Adrenal gland (tissue), 5 donors: ENCODE measurements at regions not wholly inside any gene's neighbourhood (a gene's known extent, or its start where the extent isn't known, plus 50 kb on each side); places are given as distances from the start of the nearest gene placed in this dataset.

ENCODE experiments used
- POLR2A ChIP-seq, 2 donors: fragments of 450-650 bp; IDR thresholded peaks; one replicate each; pipeline ENCODE4 v1.6.1; 2017; ENCODE audit warnings: antibody characterized with exemption in 2 of 2, mild to moderate bottlenecking in 2 of 2, moderate library complexity in 1 of 2
- TF ChIP-seq, protein P1 (sequence below), 6 experiments: fragments of 450-650 bp in 4 of 6; fragments of 200-600 bp in 2 of 6; sonication (generic) in 1 of 6; IDR thresholded peaks; 1 replicate in 5 of 6; 2 replicates in 1 of 6; pipeline versions ENCODE4 v1.5.1 to v1.8.0; 2016 to 2021; ENCODE audit warnings: antibody characterized with exemption in 6 of 6, mild to moderate bottlenecking in 2 of 6, moderate library complexity in 1 of 6
- donor health status: DM: no; HTN: no; CAD: no.

- TF ChIP-seq, protein P1, sequence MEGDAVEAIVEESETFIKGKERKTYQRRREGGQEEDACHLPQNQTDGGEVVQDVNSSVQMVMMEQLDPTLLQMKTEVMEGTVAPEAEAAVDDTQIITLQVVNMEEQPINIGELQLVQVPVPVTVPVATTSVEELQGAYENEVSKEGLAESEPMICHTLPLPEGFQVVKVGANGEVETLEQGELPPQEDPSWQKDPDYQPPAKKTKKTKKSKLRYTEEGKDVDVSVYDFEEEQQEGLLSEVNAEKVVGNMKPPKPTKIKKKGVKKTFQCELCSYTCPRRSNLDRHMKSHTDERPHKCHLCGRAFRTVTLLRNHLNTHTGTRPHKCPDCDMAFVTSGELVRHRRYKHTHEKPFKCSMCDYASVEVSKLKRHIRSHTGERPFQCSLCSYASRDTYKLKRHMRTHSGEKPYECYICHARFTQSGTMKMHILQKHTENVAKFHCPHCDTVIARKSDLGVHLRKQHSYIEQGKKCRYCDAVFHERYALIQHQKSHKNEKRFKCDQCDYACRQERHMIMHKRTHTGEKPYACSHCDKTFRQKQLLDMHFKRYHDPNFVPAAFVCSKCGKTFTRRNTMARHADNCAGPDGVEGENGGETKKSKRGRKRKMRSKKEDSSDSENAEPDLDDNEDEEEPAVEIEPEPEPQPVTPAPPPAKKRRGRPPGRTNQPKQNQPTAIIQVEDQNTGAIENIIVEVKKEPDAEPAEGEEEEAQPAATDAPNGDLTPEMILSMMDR (IDR thresholded peaks at IDR 0.05), result no peak
- no peak for TF ChIP-seq POLR2A (IDR thresholded peaks at IDR 0.05)
Observed at GRCh38 chr11:91813263-91813662, 411.4 kb upstream of the FAT3 start.
